ENCODE measurements at regions not wholly inside any gene's neighbourhood (a gene's known extent, or its start where the extent isn't known, plus 50 kb on each side); places are given as distances from the start of the nearest gene placed in this dataset.

DNA sequence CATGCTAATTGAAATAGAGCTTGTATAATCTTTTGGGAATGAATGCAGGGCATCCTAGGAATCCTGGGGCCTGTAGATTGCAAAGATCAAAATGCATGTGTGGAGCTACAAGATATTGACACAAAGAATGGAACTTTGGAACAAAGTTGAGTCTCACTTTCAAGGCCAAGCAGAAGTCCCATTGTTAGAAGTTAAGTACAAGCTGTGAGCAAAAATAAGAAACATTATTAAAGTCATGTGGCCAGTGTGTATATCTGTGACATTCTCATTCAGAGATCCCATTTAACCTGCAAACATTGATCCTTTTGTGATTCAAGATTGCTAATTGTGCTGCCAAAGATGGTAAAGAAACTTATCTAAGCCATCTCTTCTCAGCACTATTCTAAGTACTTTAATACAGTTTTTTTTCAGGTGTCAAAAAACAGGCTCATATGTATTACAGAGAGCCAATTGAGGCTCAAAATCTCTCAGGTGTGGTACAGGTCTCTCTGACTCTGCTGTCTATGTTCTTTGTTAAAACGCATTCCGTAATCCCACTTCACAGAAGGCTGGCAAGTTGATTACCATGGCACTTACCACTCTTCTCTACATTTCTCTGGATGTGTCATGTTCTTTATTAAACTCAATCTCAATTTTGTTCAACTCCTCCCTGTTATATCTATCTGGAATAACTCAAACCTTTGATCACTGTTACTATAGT, 704.4 kb upstream of the NEGR1 start:
- TF ChIP-seq, protein P1, sequence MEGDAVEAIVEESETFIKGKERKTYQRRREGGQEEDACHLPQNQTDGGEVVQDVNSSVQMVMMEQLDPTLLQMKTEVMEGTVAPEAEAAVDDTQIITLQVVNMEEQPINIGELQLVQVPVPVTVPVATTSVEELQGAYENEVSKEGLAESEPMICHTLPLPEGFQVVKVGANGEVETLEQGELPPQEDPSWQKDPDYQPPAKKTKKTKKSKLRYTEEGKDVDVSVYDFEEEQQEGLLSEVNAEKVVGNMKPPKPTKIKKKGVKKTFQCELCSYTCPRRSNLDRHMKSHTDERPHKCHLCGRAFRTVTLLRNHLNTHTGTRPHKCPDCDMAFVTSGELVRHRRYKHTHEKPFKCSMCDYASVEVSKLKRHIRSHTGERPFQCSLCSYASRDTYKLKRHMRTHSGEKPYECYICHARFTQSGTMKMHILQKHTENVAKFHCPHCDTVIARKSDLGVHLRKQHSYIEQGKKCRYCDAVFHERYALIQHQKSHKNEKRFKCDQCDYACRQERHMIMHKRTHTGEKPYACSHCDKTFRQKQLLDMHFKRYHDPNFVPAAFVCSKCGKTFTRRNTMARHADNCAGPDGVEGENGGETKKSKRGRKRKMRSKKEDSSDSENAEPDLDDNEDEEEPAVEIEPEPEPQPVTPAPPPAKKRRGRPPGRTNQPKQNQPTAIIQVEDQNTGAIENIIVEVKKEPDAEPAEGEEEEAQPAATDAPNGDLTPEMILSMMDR (IDR thresholded peaks at IDR 0.05), result no peak
- no peak for TF ChIP-seq ZFX (IDR thresholded peaks at IDR 0.05; ENCODE audit: borderline replicate concordance)

Data from 22Rv1 (cell line).